H1 (cell line): ENCODE measurements at regions not wholly inside any gene's neighbourhood (a gene's known extent, or its start where the extent isn't known, plus 50 kb on each side); places are given as distances from the start of the nearest gene placed in this dataset.

ENCODE experiments used
- ASH2L ChIP-seq: fragments of 200-600, 300-600 bp; sonication (generic); IDR thresholded peaks from one replicate; pipeline ENCODE4 v1.7.1; 2017; ENCODE audit warnings: low read length
- E2F6 ChIP-seq: IDR thresholded peaks from 2 replicates; pipeline ENCODE4 v1.6.1; 2012; ENCODE audit warnings: inconsistent platforms
- SIX5 ChIP-seq: IDR thresholded peaks from 2 replicates; pipeline ENCODE4 v1.6.1; 2011; ENCODE audit warnings: mild to moderate bottlenecking, low read depth, low read length
- TF ChIP-seq, protein P1 (sequence below): IDR thresholded peaks from 2 replicates; pipeline ENCODE4 v1.6.1; 2012; ENCODE audit warnings: low read length, inconsistent platforms

DNA sequence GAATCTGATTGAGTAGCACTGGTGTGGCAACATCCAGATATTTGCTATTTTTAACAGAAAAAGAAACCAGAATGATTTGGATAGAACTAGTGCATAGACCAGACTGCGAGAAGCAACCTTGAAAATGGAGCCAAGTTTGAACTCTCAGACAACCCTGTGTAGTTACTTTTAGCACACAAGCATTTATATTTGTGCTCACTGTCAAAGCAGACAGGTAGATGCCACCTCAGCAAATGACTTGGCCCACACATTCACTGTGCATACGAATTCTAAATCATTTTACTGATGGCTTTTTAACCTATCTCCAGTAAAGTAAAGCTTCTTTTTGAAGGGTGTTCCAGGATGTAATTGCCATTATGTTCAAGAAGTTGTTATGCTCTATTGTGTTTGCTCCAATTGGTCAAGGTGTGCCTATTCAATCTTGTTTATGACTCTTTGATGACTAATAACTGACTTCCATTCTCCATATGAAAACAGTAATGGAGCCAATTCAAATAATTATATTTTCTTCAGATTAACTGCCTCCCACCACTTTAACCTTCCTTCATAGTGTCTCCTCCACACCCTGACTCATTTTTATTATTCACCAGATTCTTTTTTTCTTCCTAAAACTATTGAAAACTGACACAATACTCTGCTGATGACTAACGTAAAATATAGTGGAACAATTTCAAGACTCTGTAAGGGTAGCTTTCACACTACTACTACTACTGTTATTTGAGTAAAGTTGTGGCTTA is 138.5 kb downstream of the CCER1 start (continued):
- no peak for TF ChIP-seq SIX5
- no peak for TF ChIP-seq E2F6
- no peak for TF ChIP-seq ASH2L
- TF ChIP-seq, protein P1, sequence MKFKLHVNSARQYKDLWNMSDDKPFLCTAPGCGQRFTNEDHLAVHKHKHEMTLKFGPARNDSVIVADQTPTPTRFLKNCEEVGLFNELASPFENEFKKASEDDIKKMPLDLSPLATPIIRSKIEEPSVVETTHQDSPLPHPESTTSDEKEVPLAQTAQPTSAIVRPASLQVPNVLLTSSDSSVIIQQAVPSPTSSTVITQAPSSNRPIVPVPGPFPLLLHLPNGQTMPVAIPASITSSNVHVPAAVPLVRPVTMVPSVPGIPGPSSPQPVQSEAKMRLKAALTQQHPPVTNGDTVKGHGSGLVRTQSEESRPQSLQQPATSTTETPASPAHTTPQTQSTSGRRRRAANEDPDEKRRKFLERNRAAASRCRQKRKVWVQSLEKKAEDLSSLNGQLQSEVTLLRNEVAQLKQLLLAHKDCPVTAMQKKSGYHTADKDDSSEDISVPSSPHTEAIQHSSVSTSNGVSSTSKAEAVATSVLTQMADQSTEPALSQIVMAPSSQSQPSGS, result no peak
